ENCODE measurements at regions not wholly inside any gene's neighbourhood (a gene's known extent, or its start where the extent isn't known, plus 50 kb on each side); places are given as distances from the start of the nearest gene placed in this dataset.

DNA sequence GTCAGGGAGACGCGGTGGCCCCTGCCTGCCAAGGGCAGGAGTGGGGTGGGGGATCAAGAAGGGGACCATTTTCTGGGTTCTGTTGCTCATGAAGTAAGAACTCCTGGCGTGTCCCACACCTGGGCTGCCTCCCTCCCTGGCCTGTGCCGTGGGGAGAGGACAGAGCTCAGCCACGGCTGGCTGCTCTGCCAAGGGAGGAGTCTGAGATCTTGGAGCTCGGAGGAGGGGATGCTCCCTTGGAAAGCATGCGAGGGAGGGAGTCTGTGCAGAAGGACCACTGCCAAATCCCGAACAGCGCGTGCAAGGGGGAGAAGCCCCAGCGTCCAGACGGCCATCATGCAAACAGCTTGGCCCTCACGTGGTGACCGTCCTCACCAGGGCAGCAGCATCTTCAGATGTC is 64.2 kb upstream of the ZNF469 start:
- no peak overlapping the region for H3K27ac ChIP-seq
- TF ChIP-seq, protein P1, sequence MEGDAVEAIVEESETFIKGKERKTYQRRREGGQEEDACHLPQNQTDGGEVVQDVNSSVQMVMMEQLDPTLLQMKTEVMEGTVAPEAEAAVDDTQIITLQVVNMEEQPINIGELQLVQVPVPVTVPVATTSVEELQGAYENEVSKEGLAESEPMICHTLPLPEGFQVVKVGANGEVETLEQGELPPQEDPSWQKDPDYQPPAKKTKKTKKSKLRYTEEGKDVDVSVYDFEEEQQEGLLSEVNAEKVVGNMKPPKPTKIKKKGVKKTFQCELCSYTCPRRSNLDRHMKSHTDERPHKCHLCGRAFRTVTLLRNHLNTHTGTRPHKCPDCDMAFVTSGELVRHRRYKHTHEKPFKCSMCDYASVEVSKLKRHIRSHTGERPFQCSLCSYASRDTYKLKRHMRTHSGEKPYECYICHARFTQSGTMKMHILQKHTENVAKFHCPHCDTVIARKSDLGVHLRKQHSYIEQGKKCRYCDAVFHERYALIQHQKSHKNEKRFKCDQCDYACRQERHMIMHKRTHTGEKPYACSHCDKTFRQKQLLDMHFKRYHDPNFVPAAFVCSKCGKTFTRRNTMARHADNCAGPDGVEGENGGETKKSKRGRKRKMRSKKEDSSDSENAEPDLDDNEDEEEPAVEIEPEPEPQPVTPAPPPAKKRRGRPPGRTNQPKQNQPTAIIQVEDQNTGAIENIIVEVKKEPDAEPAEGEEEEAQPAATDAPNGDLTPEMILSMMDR (conservative IDR thresholded peaks at IDR 0.05) = no peak

DNA sequence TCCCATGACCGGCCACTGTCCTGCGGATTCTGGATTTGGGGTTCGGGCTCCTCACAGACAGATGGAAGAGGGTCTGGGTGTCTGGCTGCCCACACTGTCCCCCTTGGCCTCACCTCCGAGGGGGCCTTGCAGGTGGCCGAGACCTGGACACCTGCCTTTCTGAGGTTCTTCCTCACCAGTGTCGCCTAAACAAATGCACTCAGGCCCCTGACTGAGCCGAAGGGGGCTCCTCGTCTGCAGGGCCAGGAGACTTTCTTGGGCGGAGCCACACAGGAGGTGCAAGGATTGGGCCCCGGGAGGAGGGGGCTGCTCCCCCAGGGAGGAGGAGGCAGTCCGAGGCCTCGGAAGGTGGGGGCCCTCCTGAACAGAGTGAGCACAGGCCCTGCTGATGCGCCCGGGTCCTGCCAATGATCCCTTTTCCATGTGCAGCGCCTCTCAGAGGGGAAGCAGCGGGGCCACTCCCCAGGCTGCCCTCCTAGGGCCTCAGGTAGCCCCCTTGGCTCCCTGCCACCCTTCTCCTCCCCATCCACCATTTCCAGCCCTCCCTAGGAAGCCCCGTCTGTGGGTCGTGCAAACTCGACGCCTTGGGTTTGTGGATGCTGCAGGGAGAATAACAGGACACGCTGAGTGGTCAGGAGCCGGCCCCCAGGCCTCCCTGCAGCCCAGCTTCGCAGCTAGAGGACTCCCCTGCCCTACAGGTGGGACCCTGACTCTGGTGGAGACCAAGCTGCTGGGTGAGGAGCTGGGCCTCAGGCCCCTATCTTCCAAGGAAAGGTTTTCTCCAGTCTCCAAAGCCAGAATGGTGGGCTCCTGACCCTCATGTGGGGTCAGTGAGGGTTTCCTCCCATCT is 63.4 kb upstream of the ZNF469 start:
- TF ChIP-seq, protein P1 (conservative IDR thresholded peaks at IDR 0.05) = no peak
- no peak overlapping the region for H3K27ac ChIP-seq

DNA sequence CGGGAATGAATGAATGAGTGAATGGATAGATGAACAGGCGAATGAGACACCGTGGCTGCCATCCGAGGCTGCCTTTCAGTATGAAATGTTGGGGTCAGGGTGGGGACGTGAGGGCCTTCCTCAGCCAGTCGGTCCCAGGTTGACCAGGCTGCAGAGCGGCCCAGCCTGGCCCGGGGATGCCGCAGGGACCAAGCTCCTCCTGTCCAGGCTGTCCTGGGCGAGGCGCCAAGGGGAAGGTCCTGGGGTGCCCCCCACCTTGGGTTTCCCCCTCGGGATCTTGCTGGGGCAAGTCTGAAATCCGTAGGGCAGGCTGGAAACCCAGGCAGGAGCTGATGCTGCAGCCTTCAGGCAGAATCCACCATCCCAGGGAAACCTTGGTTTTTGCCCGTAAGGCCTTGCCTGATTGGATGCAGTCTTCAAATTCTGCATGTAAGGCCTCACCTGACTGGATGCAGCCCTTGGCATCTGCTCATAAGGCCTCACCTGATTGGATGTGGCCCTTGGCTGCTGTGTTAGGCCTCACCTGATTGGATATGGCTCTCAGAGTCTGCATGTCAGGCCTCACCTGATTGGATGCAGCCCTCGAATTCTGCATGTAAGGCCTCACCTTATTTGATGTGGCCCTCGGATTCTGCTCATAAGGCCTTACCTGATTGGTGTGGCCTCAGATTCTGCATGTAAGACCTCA is 61.7 kb upstream of the ZNF469 start:
- TF ChIP-seq, protein P1 (conservative IDR thresholded peaks at IDR 0.05) = no peak
- no peak overlapping the region for H3K27ac ChIP-seq

DNA sequence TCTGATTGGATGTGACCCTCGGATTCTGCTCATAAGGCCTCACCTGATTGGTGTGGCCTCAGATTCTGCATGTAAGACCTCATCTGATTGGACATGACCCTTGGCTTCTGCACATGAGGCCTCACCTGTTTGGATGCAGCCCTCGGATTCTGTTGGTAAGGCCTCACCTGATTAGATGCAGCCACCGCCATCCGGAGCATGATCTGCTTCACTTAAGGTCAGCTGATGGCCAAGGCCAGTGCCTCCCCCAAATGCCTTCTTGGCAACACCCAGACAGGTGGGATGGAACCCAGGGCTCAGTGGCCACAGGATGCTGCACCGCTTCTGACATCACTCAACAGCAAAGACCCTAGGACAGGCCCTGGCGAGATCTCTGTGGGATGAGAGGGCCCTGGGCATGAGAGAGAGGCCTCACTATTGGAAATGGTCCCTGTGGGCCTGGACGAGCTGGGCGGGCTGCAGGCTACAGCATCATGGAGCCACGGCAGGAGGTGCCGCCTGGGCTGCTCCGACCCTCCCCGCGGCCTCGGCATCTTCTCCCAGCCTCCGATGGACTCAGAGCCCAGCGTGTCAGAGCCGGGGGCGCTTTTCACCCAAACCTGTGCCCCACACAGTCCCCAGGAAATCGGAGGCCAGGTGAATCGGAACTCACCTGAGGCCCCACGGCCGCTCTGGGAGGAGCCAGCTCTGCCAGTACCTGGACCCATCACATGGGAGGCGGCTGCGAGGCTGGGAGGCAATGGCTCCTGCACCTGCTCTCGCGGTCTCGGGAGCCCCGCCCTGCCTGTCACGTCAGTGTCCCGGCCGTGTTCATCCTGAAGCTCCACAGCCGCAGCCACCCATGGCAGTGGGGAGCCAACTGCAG is 60.9 kb upstream of the ZNF469 start:
- TF ChIP-seq, protein P1 (conservative IDR thresholded peaks at IDR 0.05) = no peak
- no peak overlapping the region for H3K27ac ChIP-seq

DNA sequence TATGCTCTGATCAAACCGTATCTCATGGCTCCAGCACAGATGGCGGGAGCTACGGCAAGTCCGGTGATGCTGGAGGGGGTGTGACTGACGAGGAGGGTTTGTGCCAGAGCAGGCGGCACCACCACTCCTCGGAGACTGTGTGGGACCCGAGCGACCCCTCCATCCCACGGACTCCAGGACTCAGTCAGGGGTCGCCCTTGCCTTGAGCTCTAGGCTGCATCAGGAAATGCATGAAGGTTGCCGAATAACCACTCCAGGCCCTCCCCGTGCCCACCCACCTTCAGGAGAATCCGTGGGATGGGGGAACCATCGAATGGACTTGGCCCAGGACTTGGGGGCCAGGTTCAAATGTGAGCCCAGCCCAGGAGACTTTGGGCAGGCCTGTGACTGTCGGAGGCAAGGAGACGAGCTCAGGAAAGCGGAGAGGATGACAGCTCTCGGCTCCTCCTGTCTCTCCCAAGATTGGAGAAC is 60.2 kb upstream of the ZNF469 start:
- TF ChIP-seq, protein P1 (conservative IDR thresholded peaks at IDR 0.05) = no peak

DNA sequence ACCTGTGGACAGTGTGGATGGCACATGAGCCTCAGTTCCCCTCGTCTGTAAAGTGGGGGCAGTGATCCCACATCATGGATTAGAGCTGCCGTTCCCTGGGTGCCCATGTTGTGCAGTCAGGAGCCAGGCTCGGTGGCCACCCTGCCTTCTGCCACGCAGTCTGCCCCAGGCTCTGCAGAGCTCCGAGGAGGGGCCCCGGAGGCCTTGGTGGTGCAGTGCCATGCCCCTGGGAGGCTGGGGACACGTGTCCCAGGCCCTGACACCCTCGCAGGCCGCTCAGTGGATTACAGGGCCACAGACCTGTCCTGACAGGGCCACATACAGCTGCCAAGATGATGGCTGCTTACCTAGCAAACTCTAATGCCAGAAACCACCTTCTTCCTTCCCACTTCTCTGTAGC is 59.7 kb upstream of the ZNF469 start:
- TF ChIP-seq, protein P1 (conservative IDR thresholded peaks at IDR 0.05) = no peak
- no peak overlapping the region for H3K27ac ChIP-seq

More for the DNA sequence above, 60.2 kb upstream of the ZNF469 start:
- no peak overlapping the region for H3K27ac ChIP-seq

Measured in VCaP (cell line).